Neural crest cell (in vitro differentiated cells): ENCODE measurements at regions not wholly inside any gene's neighbourhood (a gene's known extent, or its start where the extent isn't known, plus 50 kb on each side); places are given as distances from the start of the nearest gene placed in this dataset.

Experiments used
- DNase-seq: peaks from one replicate; pipeline ENCODE4 v3.0.0; 2021; ENCODE audit warnings: low read depth, mixed read lengths, low spot score
- H3K27ac Mint-ChIP-seq: one replicate; pipeline ENCODE4 v1.8.0; 2021; ENCODE audit warnings: mild to moderate bottlenecking, mixed read lengths; ENCODE audit not compliant: unreplicated experiment
- H3K27me3 Mint-ChIP-seq: 2 replicates; pipeline ENCODE4 v1.8.0; 2021; ENCODE audit warnings: low read depth, mild to moderate bottlenecking, mixed read lengths
- H3K36me3 Mint-ChIP-seq: 2 replicates; pipeline ENCODE4 v1.8.0; 2021; ENCODE audit warnings: low read depth, mild to moderate bottlenecking, mixed read lengths
- H3K4me1 Mint-ChIP-seq: 2 replicates; pipeline ENCODE4 v1.8.0; 2021; ENCODE audit warnings: mixed read lengths
- H3K4me3 Mint-ChIP-seq: one replicate; pipeline ENCODE4 v1.8.0; 2021; ENCODE audit warnings: mild to moderate bottlenecking, mixed read lengths
- H3K9me3 Mint-ChIP-seq: 2 replicates; pipeline ENCODE4 v1.8.0; 2021; ENCODE audit warnings: mixed read lengths
- CTCF ChIP-seq: fragments of 200-600 bp; sonication (generic); conservative IDR thresholded peaks from 2 replicates; pipeline ENCODE4 v1.5.0; 2021; ENCODE audit warnings: antibody characterized with exemption, mild to moderate bottlenecking

- no peak for DNase-seq
- TF ChIP-seq CTCF = no peak
- no peak overlapping the region for H3K4me3 Mint-ChIP-seq
- peaks cover 3% of the 10 kb centered on the region for H3K9me3 Mint-ChIP-seq
- H3K27me3 Mint-ChIP-seq = no peaks in the 10 kb centered on the region
- no peaks in the 10 kb centered on the region for H3K36me3 Mint-ChIP-seq
- no peak overlapping the region for H3K27ac Mint-ChIP-seq
- H3K4me1 Mint-ChIP-seq = peaks cover 23% of the 10 kb centered on the region
Measured at GRCh38 chr18:29002747-29003146, 825.8 kb upstream of the CDH2 start.

GRCh38 chr18:28999726-29000125 lies 822.8 kb upstream of the CDH2 start:
- Mint-ChIP-seq H3K4me3 (no peak overlapping the region), H3K9me3 (peaks cover 3% of the 10 kb centered on the region), H3K27ac (no peak overlapping the region), H3K36me3 (no peaks in the 10 kb centered on the region), H3K4me1 (peaks cover 15% of the 10 kb centered on the region), H3K27me3 (no peaks in the 10 kb centered on the region)
- DNase-seq = no peak
- no peak for TF ChIP-seq CTCF

GRCh38 chr18:28995319-28995718 lies 818.4 kb upstream of the CDH2 start:
- H3K36me3 Mint-ChIP-seq = no peaks in the 10 kb centered on the region
- H3K4me1 Mint-ChIP-seq = no peaks in the 10 kb centered on the region
- peaks cover 3% of the 10 kb centered on the region for H3K9me3 Mint-ChIP-seq
- TF ChIP-seq CTCF = peak; percentile 39
- DNase-seq = no peak
- H3K4me3 Mint-ChIP-seq = no peak overlapping the region
- no peak overlapping the region for H3K27ac Mint-ChIP-seq
- H3K27me3 Mint-ChIP-seq = no peaks in the 10 kb centered on the region

GRCh38 chr18:28984731-28985130 lies 807.8 kb upstream of the CDH2 start:
- no peak overlapping the region for H3K27ac Mint-ChIP-seq
- H3K4me1 Mint-ChIP-seq = peaks cover 11% of the 10 kb centered on the region
- H3K4me3 Mint-ChIP-seq = no peak overlapping the region
- H3K36me3 Mint-ChIP-seq = no peaks in the 10 kb centered on the region
- H3K9me3 Mint-ChIP-seq = no peaks in the 10 kb centered on the region
- DNase-seq = no peak
- no peak for TF ChIP-seq CTCF
- H3K27me3 Mint-ChIP-seq = no peaks in the 10 kb centered on the region

GRCh38 chr18:28974504-28974903 lies 797.6 kb upstream of the CDH2 start:
- no peak for DNase-seq
- H3K4me1 Mint-ChIP-seq = peaks cover 11% of the 10 kb centered on the region
- no peak for TF ChIP-seq CTCF
- no peaks in the 10 kb centered on the region for H3K36me3 Mint-ChIP-seq
- H3K9me3 Mint-ChIP-seq = no peaks in the 10 kb centered on the region
- no peaks in the 10 kb centered on the region for H3K27me3 Mint-ChIP-seq
- H3K27ac Mint-ChIP-seq = no peak overlapping the region
- no peak overlapping the region for H3K4me3 Mint-ChIP-seq

GRCh38 chr18:28973324-28973723 lies 796.4 kb upstream of the CDH2 start:
- H3K27ac Mint-ChIP-seq = no peak overlapping the region
- no peaks in the 10 kb centered on the region for H3K36me3 Mint-ChIP-seq
- TF ChIP-seq CTCF = no peak
- no peak for DNase-seq
- no peaks in the 10 kb centered on the region for H3K27me3 Mint-ChIP-seq
- peaks cover 11% of the 10 kb centered on the region for H3K4me1 Mint-ChIP-seq
- no peaks in the 10 kb centered on the region for H3K9me3 Mint-ChIP-seq
- no peak overlapping the region for H3K4me3 Mint-ChIP-seq
